ENCODE measurements at regions not wholly inside any gene's neighbourhood (a gene's known extent, or its start where the extent isn't known, plus 50 kb on each side); places are given as distances from the start of the nearest gene placed in this dataset.

DNA sequence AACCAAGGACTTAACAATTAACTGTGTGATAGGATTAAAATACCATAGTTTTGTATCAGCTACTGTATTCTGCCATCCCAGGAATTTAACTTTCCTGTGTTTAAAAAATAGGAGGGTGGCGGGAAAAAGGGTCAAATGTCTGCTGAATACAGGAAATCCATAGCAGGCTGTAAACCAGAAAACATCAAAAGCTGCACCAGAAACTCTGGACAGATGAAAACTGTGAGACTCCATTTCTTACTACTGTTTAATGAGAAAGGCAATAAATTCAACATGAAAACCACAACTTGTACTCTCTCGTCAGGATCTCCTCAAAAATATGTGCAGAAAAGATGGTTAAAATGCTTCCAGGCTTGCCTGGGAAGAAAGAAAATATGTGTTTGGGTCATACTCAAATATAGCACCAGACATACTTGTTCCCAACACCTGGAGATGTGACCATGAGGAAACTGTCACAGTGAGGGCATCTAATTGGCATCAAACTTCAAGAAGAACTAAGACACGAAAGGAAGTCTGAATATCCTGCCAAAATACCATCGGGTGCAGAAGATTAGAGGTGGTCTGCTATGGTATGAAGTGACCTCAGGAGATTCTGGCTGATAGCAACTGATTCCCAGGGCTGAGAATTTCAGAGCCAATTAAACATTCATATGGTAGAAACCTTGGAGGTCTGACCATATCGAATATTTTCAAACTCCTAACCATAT, 164.7 kb upstream of the TARS1 start:
- TF ChIP-seq, protein P1, sequence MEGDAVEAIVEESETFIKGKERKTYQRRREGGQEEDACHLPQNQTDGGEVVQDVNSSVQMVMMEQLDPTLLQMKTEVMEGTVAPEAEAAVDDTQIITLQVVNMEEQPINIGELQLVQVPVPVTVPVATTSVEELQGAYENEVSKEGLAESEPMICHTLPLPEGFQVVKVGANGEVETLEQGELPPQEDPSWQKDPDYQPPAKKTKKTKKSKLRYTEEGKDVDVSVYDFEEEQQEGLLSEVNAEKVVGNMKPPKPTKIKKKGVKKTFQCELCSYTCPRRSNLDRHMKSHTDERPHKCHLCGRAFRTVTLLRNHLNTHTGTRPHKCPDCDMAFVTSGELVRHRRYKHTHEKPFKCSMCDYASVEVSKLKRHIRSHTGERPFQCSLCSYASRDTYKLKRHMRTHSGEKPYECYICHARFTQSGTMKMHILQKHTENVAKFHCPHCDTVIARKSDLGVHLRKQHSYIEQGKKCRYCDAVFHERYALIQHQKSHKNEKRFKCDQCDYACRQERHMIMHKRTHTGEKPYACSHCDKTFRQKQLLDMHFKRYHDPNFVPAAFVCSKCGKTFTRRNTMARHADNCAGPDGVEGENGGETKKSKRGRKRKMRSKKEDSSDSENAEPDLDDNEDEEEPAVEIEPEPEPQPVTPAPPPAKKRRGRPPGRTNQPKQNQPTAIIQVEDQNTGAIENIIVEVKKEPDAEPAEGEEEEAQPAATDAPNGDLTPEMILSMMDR (conservative IDR thresholded peaks at IDR 0.05) = no peak
- TF ChIP-seq ZFX (IDR thresholded peaks at IDR 0.05) = no peak
